Mesothelial cell of epicardium (in vitro differentiated cells): ENCODE measurements at regions not wholly inside any gene's neighbourhood (a gene's known extent, or its start where the extent isn't known, plus 50 kb on each side); places are given as distances from the start of the nearest gene placed in this dataset.

Experiments used
- DNase-seq, 2 experiments: peaks; one replicate each; pipeline ENCODE4 v3.0.0; 2021; ENCODE audit warnings: low spot score in 2 of 2; ENCODE audit not compliant: unreplicated experiment in 2 of 2
- H3K27ac Mint-ChIP-seq: 2 replicates; pipeline ENCODE4 v1.8.0; 2021; ENCODE audit warnings: mixed read lengths
- H3K27me3 Mint-ChIP-seq: 2 replicates; pipeline ENCODE4 v1.8.0; 2021; ENCODE audit warnings: low read depth, mixed read lengths
- H3K36me3 Mint-ChIP-seq: 2 replicates; pipeline ENCODE4 v1.8.0; 2021; ENCODE audit warnings: mixed read lengths
- H3K4me1 Mint-ChIP-seq: 2 replicates; pipeline ENCODE4 v1.8.0; 2021; ENCODE audit warnings: mixed read lengths
- H3K4me3 Mint-ChIP-seq: 2 replicates; pipeline ENCODE4 v1.8.0; 2021; ENCODE audit warnings: mild to moderate bottlenecking, moderate library complexity, mixed read lengths
- H3K9me3 Mint-ChIP-seq: 2 replicates; pipeline ENCODE4 v1.8.0; 2021; ENCODE audit warnings: mixed read lengths
- TF ChIP-seq, protein P1 (sequence below): fragments of 200-600 bp; sonication (generic); IDR thresholded peaks from one replicate; pipeline ENCODE4 v1.5.0; 2021; ENCODE audit warnings: antibody characterized with exemption; ENCODE audit not compliant: unreplicated experiment

DNA sequence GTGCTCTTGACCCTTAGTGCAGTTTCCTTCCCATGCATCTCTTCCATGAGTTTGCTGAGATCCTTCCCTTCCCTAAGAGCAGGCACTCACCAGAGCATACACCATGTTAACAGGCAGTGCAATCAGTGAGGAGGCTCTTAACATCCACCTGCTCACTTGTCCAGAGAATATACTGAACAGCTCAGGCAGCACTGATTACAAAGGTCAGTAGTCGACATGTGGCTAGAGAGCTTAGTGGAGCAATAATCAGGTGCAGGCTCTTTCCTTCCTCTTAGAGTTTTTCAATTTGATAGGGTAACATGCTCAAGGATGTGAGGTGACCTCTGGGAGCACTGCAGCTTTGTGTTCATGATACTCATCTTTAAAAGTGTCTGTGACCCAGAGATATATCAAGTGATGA lies 144.1 kb upstream of the SETBP1 start:
- Mint-ChIP-seq H3K9me3 (no peaks in the 10 kb centered on the region), H3K4me3 (no peak overlapping the region), H3K36me3 (no peaks in the 10 kb centered on the region), H3K27me3 (no peaks in the 10 kb centered on the region), H3K27ac (no peak overlapping the region), H3K4me1 (peaks cover 11% of the 10 kb centered on the region)
- TF ChIP-seq, protein P1, sequence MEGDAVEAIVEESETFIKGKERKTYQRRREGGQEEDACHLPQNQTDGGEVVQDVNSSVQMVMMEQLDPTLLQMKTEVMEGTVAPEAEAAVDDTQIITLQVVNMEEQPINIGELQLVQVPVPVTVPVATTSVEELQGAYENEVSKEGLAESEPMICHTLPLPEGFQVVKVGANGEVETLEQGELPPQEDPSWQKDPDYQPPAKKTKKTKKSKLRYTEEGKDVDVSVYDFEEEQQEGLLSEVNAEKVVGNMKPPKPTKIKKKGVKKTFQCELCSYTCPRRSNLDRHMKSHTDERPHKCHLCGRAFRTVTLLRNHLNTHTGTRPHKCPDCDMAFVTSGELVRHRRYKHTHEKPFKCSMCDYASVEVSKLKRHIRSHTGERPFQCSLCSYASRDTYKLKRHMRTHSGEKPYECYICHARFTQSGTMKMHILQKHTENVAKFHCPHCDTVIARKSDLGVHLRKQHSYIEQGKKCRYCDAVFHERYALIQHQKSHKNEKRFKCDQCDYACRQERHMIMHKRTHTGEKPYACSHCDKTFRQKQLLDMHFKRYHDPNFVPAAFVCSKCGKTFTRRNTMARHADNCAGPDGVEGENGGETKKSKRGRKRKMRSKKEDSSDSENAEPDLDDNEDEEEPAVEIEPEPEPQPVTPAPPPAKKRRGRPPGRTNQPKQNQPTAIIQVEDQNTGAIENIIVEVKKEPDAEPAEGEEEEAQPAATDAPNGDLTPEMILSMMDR = no peak
- no peak for DNase-seq

- no peak overlapping the region for H3K4me3 Mint-ChIP-seq
- DNase-seq = no peak
- H3K27ac Mint-ChIP-seq = no peak overlapping the region
- H3K4me1 Mint-ChIP-seq = peaks cover 16% of the 10 kb centered on the region
- no peaks in the 10 kb centered on the region for H3K9me3 Mint-ChIP-seq
- TF ChIP-seq, protein P1 = no peak
- H3K36me3 Mint-ChIP-seq = no peaks in the 10 kb centered on the region
- no peaks in the 10 kb centered on the region for H3K27me3 Mint-ChIP-seq
Observed at GRCh38 chr18:44537526-44537925, 143.2 kb upstream of the SETBP1 start.

GRCh38 chr18:44539926-44540325 lies 140.8 kb upstream of the SETBP1 start:
- TF ChIP-seq, protein P1 = no peak
- H3K27ac Mint-ChIP-seq = no peak overlapping the region
- DNase-seq = no peak
- H3K4me3 Mint-ChIP-seq = no peak overlapping the region
- H3K36me3 Mint-ChIP-seq = no peaks in the 10 kb centered on the region
- H3K9me3 Mint-ChIP-seq = no peaks in the 10 kb centered on the region
- H3K27me3 Mint-ChIP-seq = no peaks in the 10 kb centered on the region
- H3K4me1 Mint-ChIP-seq = peaks cover 22% of the 10 kb centered on the region

DNA sequence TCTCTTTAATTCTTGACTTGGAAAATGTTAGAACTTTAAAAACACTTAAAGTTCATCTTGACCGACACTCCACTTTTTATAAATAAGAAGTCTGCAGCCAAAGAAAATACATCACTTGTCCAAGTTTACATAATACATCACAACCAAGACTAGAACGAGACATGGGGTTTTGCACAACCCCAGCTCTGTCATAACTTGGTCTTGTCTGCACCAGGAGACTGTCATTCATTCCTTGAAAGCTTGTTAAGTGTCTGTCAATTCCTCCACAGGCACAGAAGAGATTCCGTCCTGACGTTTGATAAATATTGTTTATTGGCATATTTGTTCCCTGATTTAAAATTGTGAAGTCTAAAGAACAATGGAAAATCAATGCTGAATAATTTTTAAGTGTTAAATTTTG lies 139.5 kb upstream of the SETBP1 start:
- no peak for DNase-seq
- Mint-ChIP-seq H3K27ac (no peak overlapping the region), H3K27me3 (no peaks in the 10 kb centered on the region), H3K36me3 (no peaks in the 10 kb centered on the region), H3K4me1 (peaks cover 19% of the 10 kb centered on the region), H3K4me3 (no peak overlapping the region), H3K9me3 (peaks cover 5% of the 10 kb centered on the region)
- TF ChIP-seq, protein P1 = no peak

- Mint-ChIP-seq H3K36me3 (no peaks in the 10 kb centered on the region), H3K27ac (no peak overlapping the region)
- DNase-seq = no peak
Observed at GRCh38 chr18:44541781-44542180, 138.9 kb upstream of the SETBP1 start.

More at GRCh38 chr18:44541781-44542180, 138.9 kb upstream of the SETBP1 start:
- no peak overlapping the region for H3K4me3 Mint-ChIP-seq
- H3K27me3 Mint-ChIP-seq = no peaks in the 10 kb centered on the region
- TF ChIP-seq, protein P1 = no peak
- peaks cover 9% of the 10 kb centered on the region for H3K9me3 Mint-ChIP-seq
- peaks cover 19% of the 10 kb centered on the region for H3K4me1 Mint-ChIP-seq
